Lung (tissue), 11 donors: ENCODE measurements at regions not wholly inside any gene's neighbourhood (a gene's known extent, or its start where the extent isn't known, plus 50 kb on each side); places are given as distances from the start of the nearest gene placed in this dataset.

ENCODE experiments used
- ATAC-seq: fragments of 200-7000 bp; cut with Tn5 transposase; one replicate; pipeline ENCODE4 v1.9.1; 2020; ENCODE audit warnings: moderate number of reproducible peaks; ENCODE audit not compliant: insufficient read depth, low FRiP score
- DNase-seq, 3 donors: peaks; one replicate each; pipeline ENCODE4 v3.0.0-alpha.2; 2013 to 2017
- H3K27ac ChIP-seq, 2 donors: one replicate each; pipeline ENCODE4 v1.5.1; 2013; ENCODE audit warnings: mild to moderate bottlenecking in 2 of 2, moderate library complexity in 2 of 2, control low read depth in 1 of 2, inconsistent platforms in 1 of 2, low read depth in 1 of 2, low read length in 1 of 2
- H3K27me3 ChIP-seq, 3 donors: one replicate each; pipeline ENCODE4 v1.5.1; 2013; ENCODE audit warnings: low read length in 2 of 3; ENCODE audit not compliant: control insufficient read depth in 3 of 3, insufficient read depth in 3 of 3
- H3K36me3 ChIP-seq, 4 donors: one replicate each; pipeline ENCODE4 v1.5.1; 2013; ENCODE audit warnings: low read length in 4 of 4, mild to moderate bottlenecking in 1 of 4, moderate library complexity in 1 of 4; ENCODE audit not compliant: control insufficient read depth in 4 of 4, insufficient read depth in 4 of 4
- H3K4me1 ChIP-seq, 5 donors: one replicate each; pipeline ENCODE4 v1.5.1; 2013; ENCODE audit warnings: low read length in 5 of 5, mild to moderate bottlenecking in 2 of 5, moderate library complexity in 1 of 5; ENCODE audit not compliant: control insufficient read depth in 5 of 5, insufficient read depth in 5 of 5
- H3K4me3 ChIP-seq: one replicate; pipeline ENCODE4 v1.5.1; 2013; ENCODE audit warnings: mild to moderate bottlenecking, control low read depth, moderate library complexity
- H3K9ac ChIP-seq, 2 donors: one replicate each; pipeline ENCODE4 v1.5.1; 2013; ENCODE audit warnings: low read length in 2 of 2, control low read depth in 1 of 2; ENCODE audit not compliant: insufficient read depth in 1 of 2
- H3K9me3 ChIP-seq, 4 donors: one replicate each; pipeline ENCODE4 v1.5.1; 2013; ENCODE audit warnings: low read length in 3 of 4, mild to moderate bottlenecking in 1 of 4, moderate library complexity in 1 of 4; ENCODE audit not compliant: control insufficient read depth in 4 of 4, insufficient read depth in 3 of 4
- WGBS, 2 donors: extraction: QIAGEN DNeasy Blood & Tissue Kit; methylation state at CpG; one replicate each; pipeline ENCODE4 v1.1.7; 2013; 5-methylcytosine and 5-hydroxymethylcytosine counted together
- TF ChIP-seq, protein P1 (sequence below): IDR thresholded peaks from 2 replicates; pipeline ENCODE4 v1.5.1; 2012; ENCODE audit warnings: mild to moderate bottlenecking; ENCODE audit errors: control extremely low read depth, extremely low read depth
- donor health status: control.
- donor health status: control.
- donor health status: Bipolar disorder and iron deficiency.
- donor health status: healthy.
- donor health status: DM: yes; HTN: yes; CAD: no.

DNA sequence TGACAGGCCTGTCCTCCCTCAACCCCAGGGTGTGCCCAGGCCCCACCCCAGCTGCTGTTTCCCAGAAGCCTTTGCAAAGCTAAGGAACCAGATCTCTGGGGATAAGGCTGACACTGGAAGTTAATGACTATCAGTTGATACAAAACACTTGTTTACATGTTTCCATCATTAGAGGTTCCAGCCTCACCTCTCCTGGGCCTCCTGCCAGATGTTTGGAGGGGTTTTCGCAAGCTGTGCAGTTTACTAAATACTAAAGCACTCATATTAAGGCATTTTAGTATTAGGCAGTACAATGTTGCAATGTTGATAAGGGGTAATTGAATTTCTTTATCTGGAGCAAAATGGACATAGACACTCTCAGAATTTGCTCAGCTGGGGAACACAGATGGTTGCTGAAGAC lies 218.7 kb downstream of the INSC start:
- Histone ChIP-seq H3K36me3 (no peaks in the 10 kb centered on the region), H3K27me3 (no peaks in the 10 kb centered on the region), H3K9ac (no peak overlapping the region), H3K4me3 (no peak overlapping the region), H3K9me3 (no peaks in the 10 kb centered on the region), H3K27ac (no peak overlapping the region), H3K4me1 (peaks cover 0 to 5% (median 0%) of the 10 kb centered on the region in 5 donors)
- TF ChIP-seq, protein P1, sequence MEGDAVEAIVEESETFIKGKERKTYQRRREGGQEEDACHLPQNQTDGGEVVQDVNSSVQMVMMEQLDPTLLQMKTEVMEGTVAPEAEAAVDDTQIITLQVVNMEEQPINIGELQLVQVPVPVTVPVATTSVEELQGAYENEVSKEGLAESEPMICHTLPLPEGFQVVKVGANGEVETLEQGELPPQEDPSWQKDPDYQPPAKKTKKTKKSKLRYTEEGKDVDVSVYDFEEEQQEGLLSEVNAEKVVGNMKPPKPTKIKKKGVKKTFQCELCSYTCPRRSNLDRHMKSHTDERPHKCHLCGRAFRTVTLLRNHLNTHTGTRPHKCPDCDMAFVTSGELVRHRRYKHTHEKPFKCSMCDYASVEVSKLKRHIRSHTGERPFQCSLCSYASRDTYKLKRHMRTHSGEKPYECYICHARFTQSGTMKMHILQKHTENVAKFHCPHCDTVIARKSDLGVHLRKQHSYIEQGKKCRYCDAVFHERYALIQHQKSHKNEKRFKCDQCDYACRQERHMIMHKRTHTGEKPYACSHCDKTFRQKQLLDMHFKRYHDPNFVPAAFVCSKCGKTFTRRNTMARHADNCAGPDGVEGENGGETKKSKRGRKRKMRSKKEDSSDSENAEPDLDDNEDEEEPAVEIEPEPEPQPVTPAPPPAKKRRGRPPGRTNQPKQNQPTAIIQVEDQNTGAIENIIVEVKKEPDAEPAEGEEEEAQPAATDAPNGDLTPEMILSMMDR: no peak
- ATAC-seq (no peak), DNase-seq (peak; percentile 17 to 54 (median 38))
- 70 to 71% methylated on average over 1 of the region's 1 CpG for WGBS, 2 donors

DNA sequence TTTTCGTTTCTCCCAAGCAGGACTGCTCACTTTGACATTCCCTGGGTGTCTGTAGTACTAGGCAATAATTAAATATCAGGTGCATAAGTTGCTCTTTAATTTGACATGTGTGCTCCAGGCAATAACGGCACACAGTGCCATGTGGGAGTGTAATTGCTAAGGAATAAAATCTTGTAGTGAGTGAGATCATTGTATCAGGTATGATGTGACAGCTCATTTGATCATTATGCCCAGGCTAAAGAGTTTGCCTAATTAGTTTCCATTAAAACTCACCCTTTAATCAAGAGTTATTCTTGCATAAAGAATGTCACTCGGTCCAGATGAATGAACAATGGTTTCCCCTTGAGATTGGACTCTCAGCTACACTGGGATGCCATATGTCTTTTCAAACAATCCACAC lies 220.0 kb downstream of the INSC start:
- DNase-seq (no peak), ATAC-seq (no peak)
- Histone ChIP-seq H3K9ac (no peak overlapping the region), H3K27me3 (peaks cover 0 to 4% (median 0%) of the 10 kb centered on the region in 3 donors), H3K4me3 (no peak overlapping the region), H3K4me1 (peaks cover 0 to 5% (median 0%) of the 10 kb centered on the region in 5 donors), H3K9me3 (peaks cover 0 to 8% (median 0%) of the 10 kb centered on the region in 4 donors), H3K36me3 (no peaks in the 10 kb centered on the region), H3K27ac (no peak overlapping the region)
- WGBS, 2 donors: 77 to 80% methylated on average over 3 of the region's 3 CpGs
- TF ChIP-seq, protein P1: no peak

DNA sequence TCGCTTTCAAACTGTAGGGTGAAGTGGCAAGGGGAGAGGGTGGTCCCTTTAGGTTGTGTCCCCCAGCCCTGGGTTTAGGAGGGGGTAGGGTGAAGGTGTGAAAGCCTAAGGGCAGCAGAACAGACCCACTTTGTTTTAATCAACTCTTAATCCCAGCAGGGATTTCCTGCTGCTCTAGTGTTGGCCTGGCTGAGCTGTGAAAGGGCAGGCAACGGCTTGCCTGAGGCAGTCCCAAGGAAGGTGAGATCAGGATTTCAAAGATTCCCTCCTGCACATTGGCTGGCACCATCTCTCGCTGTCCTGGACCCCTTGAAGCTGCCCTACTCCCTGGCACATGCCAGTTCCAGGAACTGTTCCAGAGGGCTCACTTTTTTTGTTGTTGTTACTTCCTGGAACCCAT lies 221.3 kb downstream of the INSC start:
- Histone ChIP-seq H3K27ac (no peak overlapping the region), H3K9ac (no peak overlapping the region), H3K27me3 (peaks cover 0 to 4% (median 0%) of the 10 kb centered on the region in 3 donors), H3K4me3 (no peak overlapping the region), H3K4me1 (peaks cover 0 to 5% (median 0%) of the 10 kb centered on the region in 5 donors), H3K36me3 (no peaks in the 10 kb centered on the region), H3K9me3 (peaks cover 0 to 8% (median 0%) of the 10 kb centered on the region in 4 donors)
- 49 to 63% methylated on average over 3 of the region's 3 CpGs for WGBS, 2 donors
- ATAC-seq: no peak
- TF ChIP-seq, protein P1: no peak
- no peak for DNase-seq

DNA sequence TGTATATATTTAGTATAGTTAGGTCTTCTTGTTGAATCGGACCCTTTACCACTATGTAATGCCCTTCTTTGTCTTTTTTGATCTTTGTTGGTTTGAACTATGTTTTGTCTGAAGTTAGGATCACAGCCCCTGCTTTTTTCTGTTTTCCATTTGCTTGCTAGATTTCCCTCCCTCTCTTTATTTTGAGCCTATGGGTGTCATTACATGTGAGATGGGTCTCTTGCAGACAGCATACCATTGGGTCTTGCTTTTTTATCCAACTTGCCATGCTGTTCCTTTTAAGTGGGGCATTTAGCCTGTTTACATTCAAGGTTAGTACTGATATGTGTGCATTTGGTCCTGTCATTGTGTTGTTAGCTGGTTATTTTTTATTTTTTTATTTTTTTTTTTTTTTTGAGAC lies 224.6 kb downstream of the INSC start:
- DNase-seq (no peak), ATAC-seq (no peak)
- no peaks in the 10 kb centered on the region for H3K36me3 ChIP-seq
- peaks cover 0 to 4% (median 0%) of the 10 kb centered on the region in 3 donors for H3K27me3 ChIP-seq
- no peak overlapping the region for H3K9ac ChIP-seq
- H3K9me3 ChIP-seq: peaks cover 0 to 8% (median 0%) of the 10 kb centered on the region in 4 donors
- 91 to 100% methylated on average over 1 of the region's 1 CpG for WGBS, 2 donors
- no peak overlapping the region for H3K27ac ChIP-seq
- H3K4me3 ChIP-seq: no peak overlapping the region
- TF ChIP-seq, protein P1: no peak
- H3K4me1 ChIP-seq: no peaks in the 10 kb centered on the region
